Activated T-helper 17 cell treated with anti-CD3 and anti-CD28 coated beads, Interleukin-2, amount 50 U/mL, for 72 hours (primary cell): ENCODE measurements at regions not wholly inside any gene's neighbourhood (a gene's known extent, or its start where the extent isn't known, plus 50 kb on each side); places are given as distances from the start of the nearest gene placed in this dataset.
"Not testable (repeated sequence)": the region's sequence is repeated elsewhere in the genome, so short reads cannot be mapped to it uniquely, and the experiment has no call there.

Experiments
- ATAC-seq: fragments of 150-1000 bp; cut with Tn5 transposase; replicated peaks from 2 replicates; pipeline ENCODE4 v1.10.0; 2021; ENCODE audit warnings: mild to moderate bottlenecking, moderate library complexity
- H3K27ac Mint-ChIP-seq: one replicate; pipeline ENCODE4 v1.8.0; 2022; ENCODE audit warnings: mixed read lengths
- H3K27me3 Mint-ChIP-seq: one replicate; pipeline ENCODE4 v1.8.0; 2022; ENCODE audit warnings: mixed read lengths
- H3K36me3 Mint-ChIP-seq: one replicate; pipeline ENCODE4 v1.8.0; 2022; ENCODE audit warnings: low read depth, mild to moderate bottlenecking, mixed read lengths
- H3K4me1 Mint-ChIP-seq: one replicate; pipeline ENCODE4 v1.8.0; 2022; ENCODE audit warnings: mixed read lengths
- H3K4me3 Mint-ChIP-seq: one replicate; pipeline ENCODE4 v1.8.0; 2022; ENCODE audit warnings: mild to moderate bottlenecking, mixed read lengths
- H3K9me3 Mint-ChIP-seq: one replicate; pipeline ENCODE4 v1.8.0; 2022; ENCODE audit warnings: mixed read lengths

GRCh38 chr3:139267300-139268246 is 76.2 kb upstream of the MRPS22 start:
- Mint-ChIP-seq H3K9me3 (no peaks in the 10 kb centered on the region), H3K27ac (no peak overlapping the region), H3K4me3 (no peak overlapping the region), H3K4me1 (no peaks in the 10 kb centered on the region), H3K36me3 (no peaks in the 10 kb centered on the region), H3K27me3 (peaks cover 10% of the 10 kb centered on the region)
- ATAC-seq, result no peak

- no peak for ATAC-seq
- Mint-ChIP-seq H3K4me3 (no peak overlapping the region), H3K4me1 (no peaks in the 10 kb centered on the region), H3K36me3 (no peaks in the 10 kb centered on the region), H3K27me3 (peaks cover 18% of the 10 kb centered on the region), H3K9me3 (no peaks in the 10 kb centered on the region), H3K27ac (no peak overlapping the region)
Measured at GRCh38 chr3:139269984-139270383, 73.8 kb upstream of the MRPS22 start.

DNA sequence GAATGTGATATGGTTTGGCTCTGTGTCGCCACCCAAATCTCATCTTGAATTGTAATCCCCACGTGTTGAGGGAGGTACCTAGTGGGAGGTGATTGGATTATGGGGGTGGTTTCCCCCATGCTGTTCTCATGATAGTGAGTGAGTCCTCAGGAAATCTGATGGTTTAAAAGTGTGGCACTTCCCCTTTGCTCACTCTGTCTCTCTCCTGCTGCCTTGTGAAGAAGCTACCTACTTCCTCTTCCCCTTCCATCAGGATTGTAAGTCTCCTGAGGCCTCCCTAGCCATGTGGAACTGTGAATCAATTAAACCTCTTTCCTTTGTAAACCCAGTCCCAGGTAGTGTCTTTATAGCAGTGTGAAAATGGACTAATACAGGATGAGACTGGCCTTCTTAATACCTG is 73.2 kb upstream of the MRPS22 start:
- not testable (repeated sequence) for H3K4me1 Mint-ChIP-seq, H3K36me3 Mint-ChIP-seq, ATAC-seq, H3K27ac Mint-ChIP-seq, H3K4me3 Mint-ChIP-seq, H3K9me3 Mint-ChIP-seq
- H3K27me3 Mint-ChIP-seq, result peaks cover 18% of the 10 kb centered on the region

DNA sequence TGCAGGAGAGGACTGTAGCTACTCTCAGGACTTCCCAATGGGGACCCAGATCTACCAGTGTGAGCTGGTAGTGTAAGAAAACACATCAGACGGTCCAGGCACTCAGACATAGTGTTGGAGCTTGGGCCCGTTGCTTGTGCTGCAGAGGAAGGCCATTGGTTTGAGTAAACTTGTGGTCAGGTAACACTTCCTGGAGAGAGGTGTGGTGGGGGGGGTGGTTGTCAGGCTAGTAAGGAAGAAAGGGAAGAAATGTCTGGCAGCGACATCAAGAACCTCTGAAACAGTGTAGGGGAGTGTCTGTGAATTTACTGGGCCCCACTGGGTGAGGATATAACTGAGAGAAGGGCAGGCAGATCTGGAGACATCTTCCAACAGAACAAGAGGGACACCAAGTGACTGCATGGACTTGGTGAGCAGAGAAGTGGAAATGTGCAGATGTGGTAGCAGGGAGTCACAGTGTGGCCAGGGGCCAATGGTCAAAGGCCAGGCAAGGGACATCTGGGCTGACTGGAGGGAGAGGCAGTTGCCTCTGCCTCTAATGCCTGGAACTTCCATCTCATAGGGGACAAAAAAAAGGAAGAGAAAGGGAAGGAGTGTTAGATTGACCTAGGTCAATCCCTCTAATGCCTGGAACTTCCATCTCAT is 63.7 kb upstream of the MRPS22 start:
- H3K4me3 Mint-ChIP-seq, result no peak overlapping the region
- H3K27ac Mint-ChIP-seq, result no peak overlapping the region
- H3K36me3 Mint-ChIP-seq, result no peaks in the 10 kb centered on the region
- no peaks in the 10 kb centered on the region for H3K4me1 Mint-ChIP-seq
- H3K27me3 Mint-ChIP-seq, result peaks cover 9% of the 10 kb centered on the region
- no peaks in the 10 kb centered on the region for H3K9me3 Mint-ChIP-seq
- ATAC-seq, result no peak

GRCh38 chr3:139281096-139281495 is 62.7 kb upstream of the MRPS22 start:
- Mint-ChIP-seq H3K4me1 (no peaks in the 10 kb centered on the region), H3K4me3 (no peak overlapping the region), H3K27ac (no peak overlapping the region), H3K36me3 (no peaks in the 10 kb centered on the region), H3K9me3 (no peaks in the 10 kb centered on the region), H3K27me3 (peaks cover 9% of the 10 kb centered on the region)
- no peak for ATAC-seq

DNA sequence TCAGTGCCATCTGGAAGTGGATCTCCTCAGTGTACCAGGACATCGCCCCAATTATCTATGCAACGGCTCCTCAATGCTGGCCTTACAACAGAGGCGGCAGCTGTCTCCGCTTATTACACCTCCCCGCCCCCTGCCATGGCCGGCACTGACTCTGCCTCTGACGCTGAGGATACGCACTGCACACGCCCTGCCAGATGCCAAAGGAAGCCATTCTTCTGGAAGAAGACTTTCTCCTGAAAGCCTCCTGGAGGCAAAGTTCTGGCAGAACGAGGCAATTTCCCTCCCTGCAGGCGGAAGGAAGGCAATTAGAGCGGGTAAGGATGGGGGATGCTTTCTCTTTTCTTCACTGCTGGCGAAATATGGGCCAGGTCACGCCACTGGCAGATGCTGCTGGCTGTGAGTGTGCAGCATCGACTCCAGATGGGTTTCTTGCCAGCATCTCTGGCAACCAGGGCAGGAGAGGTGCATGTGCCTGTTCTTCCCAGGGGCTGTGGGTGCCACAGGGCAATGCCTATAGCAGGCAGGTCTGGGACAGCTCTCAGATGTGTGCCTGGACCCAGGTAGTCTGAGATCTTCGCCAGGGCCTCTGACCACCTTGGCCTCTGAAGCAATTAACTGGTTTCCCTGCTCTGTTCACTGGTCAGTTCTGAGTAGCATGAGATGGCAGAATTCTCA is 62.2 kb upstream of the MRPS22 start:
- Mint-ChIP-seq H3K4me3 (no peak overlapping the region), H3K27me3 (peaks cover 9% of the 10 kb centered on the region), H3K9me3 (no peaks in the 10 kb centered on the region), H3K27ac (no peak overlapping the region), H3K4me1 (no peaks in the 10 kb centered on the region), H3K36me3 (no peaks in the 10 kb centered on the region)
- no peak for ATAC-seq

GRCh38 chr3:139283301-139283700 is 60.5 kb upstream of the MRPS22 start:
- Mint-ChIP-seq H3K4me1 (no peaks in the 10 kb centered on the region), H3K9me3 (no peaks in the 10 kb centered on the region), H3K4me3 (no peak overlapping the region), H3K27me3 (peaks cover 4% of the 10 kb centered on the region), H3K36me3 (no peaks in the 10 kb centered on the region), H3K27ac (no peak overlapping the region)
- no peak for ATAC-seq

GRCh38 chr3:139284221-139284620 is 59.6 kb upstream of the MRPS22 start:
- no peak for ATAC-seq
- peaks cover 4% of the 10 kb centered on the region for H3K27me3 Mint-ChIP-seq
- H3K27ac Mint-ChIP-seq, result no peak overlapping the region
- H3K4me1 Mint-ChIP-seq, result no peaks in the 10 kb centered on the region
- H3K36me3 Mint-ChIP-seq, result no peaks in the 10 kb centered on the region
- H3K9me3 Mint-ChIP-seq, result no peaks in the 10 kb centered on the region
- H3K4me3 Mint-ChIP-seq, result no peak overlapping the region

GRCh38 chr3:139285691-139286090 is 58.1 kb upstream of the MRPS22 start:
- no peaks in the 10 kb centered on the region for H3K36me3 Mint-ChIP-seq
- no peaks in the 10 kb centered on the region for H3K27me3 Mint-ChIP-seq
- H3K4me3 Mint-ChIP-seq, result no peak overlapping the region
- no peaks in the 10 kb centered on the region for H3K9me3 Mint-ChIP-seq
- ATAC-seq, result no peak
- no peaks in the 10 kb centered on the region for H3K4me1 Mint-ChIP-seq
- H3K27ac Mint-ChIP-seq, result no peak overlapping the region

- Mint-ChIP-seq H3K4me1 (no peaks in the 10 kb centered on the region), H3K27ac (no peak overlapping the region), H3K36me3 (no peaks in the 10 kb centered on the region), H3K27me3 (no peaks in the 10 kb centered on the region), H3K9me3 (no peaks in the 10 kb centered on the region), H3K4me3 (no peak overlapping the region)
- no peak for ATAC-seq
Measured at GRCh38 chr3:139286241-139286640, 57.6 kb upstream of the MRPS22 start.

GRCh38 chr3:139286825-139287224 is 57.0 kb upstream of the MRPS22 start:
- H3K4me1 Mint-ChIP-seq, result no peaks in the 10 kb centered on the region
- no peak for ATAC-seq
- no peak overlapping the region for H3K4me3 Mint-ChIP-seq
- no peaks in the 10 kb centered on the region for H3K9me3 Mint-ChIP-seq
- no peaks in the 10 kb centered on the region for H3K36me3 Mint-ChIP-seq
- no peaks in the 10 kb centered on the region for H3K27me3 Mint-ChIP-seq
- no peak overlapping the region for H3K27ac Mint-ChIP-seq

DNA sequence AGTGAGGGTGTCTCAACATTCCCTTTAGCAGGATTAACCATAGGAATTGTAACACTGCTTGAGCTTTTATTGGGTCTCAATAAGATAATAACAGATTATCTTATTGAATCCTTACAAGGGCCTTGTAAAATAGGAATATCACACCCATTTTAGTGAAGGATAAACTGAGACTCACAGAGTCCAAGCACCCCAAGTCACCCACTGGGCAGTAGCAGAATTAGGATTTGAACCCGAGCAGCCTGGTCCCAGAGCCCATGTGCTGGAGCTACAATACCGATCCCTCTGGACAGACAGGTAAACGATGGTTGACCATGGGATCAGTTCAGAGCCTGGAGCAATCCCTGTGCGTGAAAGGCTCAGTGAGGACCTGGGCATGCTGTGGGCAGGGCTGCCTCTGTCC is 56.3 kb upstream of the MRPS22 start:
- Mint-ChIP-seq H3K4me1 (no peaks in the 10 kb centered on the region), H3K9me3 (no peaks in the 10 kb centered on the region), H3K4me3 (no peak overlapping the region), H3K27ac (no peak overlapping the region), H3K36me3 (no peaks in the 10 kb centered on the region), H3K27me3 (no peaks in the 10 kb centered on the region)
- no peak for ATAC-seq

GRCh38 chr3:139288266-139288821 is 55.5 kb upstream of the MRPS22 start:
- no peaks in the 10 kb centered on the region for H3K27me3 Mint-ChIP-seq

GRCh38 chr3:139289860-139290524 is 53.8 kb upstream of the MRPS22 start:
- Mint-ChIP-seq H3K4me3 (no peak overlapping the region), H3K9me3 (no peaks in the 10 kb centered on the region), H3K27ac (no peak overlapping the region), H3K27me3 (no peaks in the 10 kb centered on the region), H3K4me1 (no peaks in the 10 kb centered on the region), H3K36me3 (no peaks in the 10 kb centered on the region)
- ATAC-seq, result no peak

More at GRCh38 chr3:139288266-139288821, 55.5 kb upstream of the MRPS22 start:
- no peaks in the 10 kb centered on the region for H3K4me1 Mint-ChIP-seq
- no peaks in the 10 kb centered on the region for H3K36me3 Mint-ChIP-seq
- H3K27ac Mint-ChIP-seq, result no peak overlapping the region
- no peaks in the 10 kb centered on the region for H3K9me3 Mint-ChIP-seq
- H3K4me3 Mint-ChIP-seq, result no peak overlapping the region
- no peak for ATAC-seq
